Cardiac muscle cell (in vitro differentiated cells and primary cell): ENCODE measurements at regions not wholly inside any gene's neighbourhood (a gene's known extent, or its start where the extent isn't known, plus 50 kb on each side); places are given as distances from the start of the nearest gene placed in this dataset.

ENCODE experiments used
- DNase-seq, 2 donors: peaks; one replicate each; pipeline versions ENCODE4 v3.0.0 to v3.0.0-alpha.2; 2010 to 2017; ENCODE audit warnings: low read depth in 1 of 2, low spot score in 1 of 2
- H3K27ac ChIP-seq: fragments of 200-600 bp; sonication (generic); 2 replicates; pipeline ENCODE4 v1.5.1; 2016
- H3K27me3 ChIP-seq: fragments of 200-600 bp; sonication (generic); 2 replicates; pipeline ENCODE4 v1.6.0; 2016; ENCODE audit warnings: control low read depth
- H3K36me3 ChIP-seq: fragments of 200-600 bp; sonication (generic); 2 replicates; pipeline ENCODE4 v1.5.1; 2016; ENCODE audit warnings: control low read depth
- H3K4me1 ChIP-seq: fragments of 200-600 bp; sonication (generic); 2 replicates; pipeline ENCODE4 v1.8.1; 2017; ENCODE audit warnings: low read depth, mild to moderate bottlenecking, mixed run types
- H3K4me3 ChIP-seq: fragments of 200-600 bp; sonication (generic); 2 replicates; pipeline ENCODE4 v1.5.1; 2016; ENCODE audit warnings: mild to moderate bottlenecking
- H3K9me3 ChIP-seq: fragments of 200-600 bp; sonication (generic); 2 replicates; pipeline ENCODE4 v1.5.1; 2017; ENCODE audit warnings: low read depth, mild to moderate bottlenecking, control low read depth
- CTCF ChIP-seq: IDR thresholded peaks from 2 replicates; pipeline ENCODE4 v1.5.1; 2012; ENCODE audit warnings: low read depth, mild to moderate bottlenecking, low read length

- Histone ChIP-seq H3K36me3 (no peaks in the 10 kb centered on the region), H3K4me3 (no peak overlapping the region), H3K4me1 (peaks cover 12% of the 10 kb centered on the region), H3K27ac (no peak overlapping the region), H3K9me3 (peaks cover 2% of the 10 kb centered on the region), H3K27me3 (no peaks in the 10 kb centered on the region)
- DNase-seq: no peak
- no peak for TF ChIP-seq CTCF
Observed at GRCh38 chr14:80323038-80323665, 111.8 kb upstream of the DIO2 start.

GRCh38 chr14:80316441-80316840 is 105.1 kb upstream of the DIO2 start:
- Histone ChIP-seq H3K4me1 (no peaks in the 10 kb centered on the region), H3K36me3 (no peaks in the 10 kb centered on the region), H3K27me3 (no peaks in the 10 kb centered on the region), H3K27ac (no peak overlapping the region), H3K4me3 (no peak overlapping the region), H3K9me3 (peaks cover 2% of the 10 kb centered on the region)
- TF ChIP-seq CTCF: no peak
- peak in 1 of 2 donors; percentile 22 for DNase-seq

GRCh38 chr14:80315681-80316080 is 104.4 kb upstream of the DIO2 start:
- H3K36me3 ChIP-seq: no peaks in the 10 kb centered on the region
- no peak overlapping the region for H3K27ac ChIP-seq
- no peak for TF ChIP-seq CTCF
- H3K4me1 ChIP-seq: no peaks in the 10 kb centered on the region
- no peak overlapping the region for H3K4me3 ChIP-seq
- H3K9me3 ChIP-seq: peaks cover 2% of the 10 kb centered on the region
- no peaks in the 10 kb centered on the region for H3K27me3 ChIP-seq
- DNase-seq: no peak

GRCh38 chr14:80313806-80314205 is 102.5 kb upstream of the DIO2 start:
- H3K4me3 ChIP-seq: no peak overlapping the region
- H3K4me1 ChIP-seq: no peaks in the 10 kb centered on the region
- TF ChIP-seq CTCF: no peak
- H3K27me3 ChIP-seq: no peaks in the 10 kb centered on the region
- no peaks in the 10 kb centered on the region for H3K9me3 ChIP-seq
- DNase-seq: no peak
- no peak overlapping the region for H3K27ac ChIP-seq
- no peaks in the 10 kb centered on the region for H3K36me3 ChIP-seq

GRCh38 chr14:80310938-80311750 is 99.8 kb upstream of the DIO2 start:
- Histone ChIP-seq H3K36me3 (no peaks in the 10 kb centered on the region), H3K4me1 (no peaks in the 10 kb centered on the region), H3K9me3 (no peaks in the 10 kb centered on the region), H3K4me3 (no peak overlapping the region), H3K27ac (no peak overlapping the region), H3K27me3 (no peaks in the 10 kb centered on the region)
- no peak for TF ChIP-seq CTCF
- DNase-seq: peak in 1 of 2 donors; percentile 47
